ENCODE measurements at regions not wholly inside any gene's neighbourhood (a gene's known extent, or its start where the extent isn't known, plus 50 kb on each side); places are given as distances from the start of the nearest gene placed in this dataset.

- H3K27ac Mint-ChIP-seq, result no peak overlapping the region
- no peaks in the 10 kb centered on the region for H3K36me3 Mint-ChIP-seq (ENCODE audit: low read depth)
- intact Hi-C loops (cut with micrococcal nuclease), result no loop called here
- no peak for DNase-seq
- no peak overlapping the region for H3K4me3 Mint-ChIP-seq
- no peaks in the 10 kb centered on the region for H3K27me3 Mint-ChIP-seq
- H3K9me3 Mint-ChIP-seq, result no peaks in the 10 kb centered on the region
- no peaks in the 10 kb centered on the region for H3K4me1 Mint-ChIP-seq
Observed at GRCh38 chr5:58208674-58209073, 251.2 kb downstream of the PLK2 start.

- no peak overlapping the region for H3K4me3 Mint-ChIP-seq
- H3K4me1 Mint-ChIP-seq, result no peaks in the 10 kb centered on the region
- no peaks in the 10 kb centered on the region for H3K9me3 Mint-ChIP-seq
- intact Hi-C loops (cut with micrococcal nuclease), result no loop called here
- H3K27ac Mint-ChIP-seq, result no peak overlapping the region
- DNase-seq, result no peak
- H3K36me3 Mint-ChIP-seq (ENCODE audit: low read depth), result no peaks in the 10 kb centered on the region
- no peaks in the 10 kb centered on the region for H3K27me3 Mint-ChIP-seq
Observed at GRCh38 chr5:58207076-58207475, 252.8 kb downstream of the PLK2 start.

GRCh38 chr5:58204966-58205365, 254.9 kb downstream of the PLK2 start:
- no peak overlapping the region for H3K27ac Mint-ChIP-seq
- H3K27me3 Mint-ChIP-seq, result no peaks in the 10 kb centered on the region
- H3K4me1 Mint-ChIP-seq, result no peaks in the 10 kb centered on the region
- no peak overlapping the region for H3K4me3 Mint-ChIP-seq
- H3K9me3 Mint-ChIP-seq, result no peaks in the 10 kb centered on the region
- no peaks in the 10 kb centered on the region for H3K36me3 Mint-ChIP-seq (ENCODE audit: low read depth)
- no peak for DNase-seq
- intact Hi-C loops (cut with micrococcal nuclease), result no loop called here

- Mint-ChIP-seq H3K27ac (no peak overlapping the region), H3K27me3 (no peaks in the 10 kb centered on the region), H3K9me3 (no peaks in the 10 kb centered on the region), H3K4me3 (no peak overlapping the region), H3K4me1 (no peaks in the 10 kb centered on the region), H3K36me3 (ENCODE audit: low read depth) (no peaks in the 10 kb centered on the region)
- DNase-seq, result no peak
- intact Hi-C loops (cut with micrococcal nuclease), result no loop called here
Observed at GRCh38 chr5:58202941-58203444, 256.9 kb downstream of the PLK2 start.

- Mint-ChIP-seq H3K27ac (no peak overlapping the region), H3K27me3 (no peaks in the 10 kb centered on the region)
- intact Hi-C loops (cut with micrococcal nuclease), result no loop called here
Observed at GRCh38 chr5:58201922-58202648, 257.8 kb downstream of the PLK2 start.

GRCh38 chr5:58200451-58200850, 259.4 kb downstream of the PLK2 start:
- H3K4me3 Mint-ChIP-seq, result no peak overlapping the region
- intact Hi-C loops (cut with micrococcal nuclease), result no loop called here
- no peak for DNase-seq
- H3K27me3 Mint-ChIP-seq, result no peaks in the 10 kb centered on the region
- no peak overlapping the region for H3K27ac Mint-ChIP-seq
- no peaks in the 10 kb centered on the region for H3K9me3 Mint-ChIP-seq
- no peaks in the 10 kb centered on the region for H3K36me3 Mint-ChIP-seq (ENCODE audit: low read depth)
- no peaks in the 10 kb centered on the region for H3K4me1 Mint-ChIP-seq

More at GRCh38 chr5:58201922-58202648, 257.8 kb downstream of the PLK2 start:
- no peaks in the 10 kb centered on the region for H3K4me1 Mint-ChIP-seq
- no peak for DNase-seq
- no peak overlapping the region for H3K4me3 Mint-ChIP-seq
- H3K9me3 Mint-ChIP-seq, result no peaks in the 10 kb centered on the region
- H3K36me3 Mint-ChIP-seq (ENCODE audit: low read depth), result no peaks in the 10 kb centered on the region

GRCh38 chr5:58199087-58199486, 260.8 kb downstream of the PLK2 start:
- no peaks in the 10 kb centered on the region for H3K36me3 Mint-ChIP-seq (ENCODE audit: low read depth)
- H3K27me3 Mint-ChIP-seq, result no peaks in the 10 kb centered on the region

GRCh38 chr5:58198330-58198729, 261.6 kb downstream of the PLK2 start:
- no peaks in the 10 kb centered on the region for H3K27me3 Mint-ChIP-seq
- H3K27ac Mint-ChIP-seq, result no peak overlapping the region
- no peak for DNase-seq
- intact Hi-C loops (cut with micrococcal nuclease), result no loop called here
- no peaks in the 10 kb centered on the region for H3K9me3 Mint-ChIP-seq
- no peaks in the 10 kb centered on the region for H3K4me1 Mint-ChIP-seq
- no peak overlapping the region for H3K4me3 Mint-ChIP-seq
- H3K36me3 Mint-ChIP-seq (ENCODE audit: low read depth), result no peaks in the 10 kb centered on the region

More at GRCh38 chr5:58199087-58199486, 260.8 kb downstream of the PLK2 start:
- no peaks in the 10 kb centered on the region for H3K9me3 Mint-ChIP-seq
- H3K4me3 Mint-ChIP-seq, result no peak overlapping the region
- H3K27ac Mint-ChIP-seq, result no peak overlapping the region
- no peak for DNase-seq
- no peaks in the 10 kb centered on the region for H3K4me1 Mint-ChIP-seq
- intact Hi-C loops (cut with micrococcal nuclease), result no loop called here

GRCh38 chr5:58197875-58198274, 262.0 kb downstream of the PLK2 start:
- DNase-seq, result no peak
- Mint-ChIP-seq H3K27ac (no peak overlapping the region), H3K27me3 (no peaks in the 10 kb centered on the region), H3K9me3 (no peaks in the 10 kb centered on the region), H3K4me3 (no peak overlapping the region), H3K36me3 (ENCODE audit: low read depth) (no peaks in the 10 kb centered on the region), H3K4me1 (no peaks in the 10 kb centered on the region)
- intact Hi-C loops (cut with micrococcal nuclease), result no loop called here

GRCh38 chr5:58191443-58191842, 268.4 kb downstream of the PLK2 start:
- H3K27me3 Mint-ChIP-seq, result no peaks in the 10 kb centered on the region
- no peaks in the 10 kb centered on the region for H3K9me3 Mint-ChIP-seq
- DNase-seq, result no peak
- H3K27ac Mint-ChIP-seq, result no peak overlapping the region
- H3K36me3 Mint-ChIP-seq (ENCODE audit: low read depth), result no peaks in the 10 kb centered on the region
- H3K4me1 Mint-ChIP-seq, result no peaks in the 10 kb centered on the region
- H3K4me3 Mint-ChIP-seq, result no peak overlapping the region
- intact Hi-C loops (cut with micrococcal nuclease), result no loop called here

GRCh38 chr5:58188262-58188651, 271.6 kb downstream of the PLK2 start:
- H3K4me1 Mint-ChIP-seq, result no peaks in the 10 kb centered on the region
- H3K36me3 Mint-ChIP-seq (ENCODE audit: low read depth), result no peaks in the 10 kb centered on the region
- H3K27ac Mint-ChIP-seq, result no peak overlapping the region
- no peaks in the 10 kb centered on the region for H3K27me3 Mint-ChIP-seq
- no peak overlapping the region for H3K4me3 Mint-ChIP-seq
- intact Hi-C loops (cut with micrococcal nuclease), result no loop called here
- DNase-seq, result no peak
- H3K9me3 Mint-ChIP-seq, result no peaks in the 10 kb centered on the region

- Mint-ChIP-seq H3K4me1 (no peaks in the 10 kb centered on the region), H3K9me3 (no peaks in the 10 kb centered on the region), H3K27me3 (no peaks in the 10 kb centered on the region), H3K36me3 (ENCODE audit: low read depth) (no peaks in the 10 kb centered on the region), H3K4me3 (no peak overlapping the region), H3K27ac (no peak overlapping the region)
- intact Hi-C loops (cut with micrococcal nuclease), result no loop called here
- no peak for DNase-seq
Observed at GRCh38 chr5:58187432-58188261, 272.2 kb downstream of the PLK2 start.

GRCh38 chr5:58185801-58186200, 274.1 kb downstream of the PLK2 start:
- Mint-ChIP-seq H3K27ac (no peak overlapping the region), H3K9me3 (no peaks in the 10 kb centered on the region), H3K4me1 (no peaks in the 10 kb centered on the region), H3K27me3 (no peaks in the 10 kb centered on the region), H3K4me3 (no peak overlapping the region), H3K36me3 (ENCODE audit: low read depth) (no peaks in the 10 kb centered on the region)
- intact Hi-C loops (cut with micrococcal nuclease), result no loop called here
- no peak for DNase-seq

- Mint-ChIP-seq H3K27ac (no peak overlapping the region), H3K9me3 (no peaks in the 10 kb centered on the region), H3K27me3 (no peaks in the 10 kb centered on the region), H3K4me3 (no peak overlapping the region), H3K4me1 (no peaks in the 10 kb centered on the region), H3K36me3 (ENCODE audit: low read depth) (no peaks in the 10 kb centered on the region)
- intact Hi-C loops (cut with micrococcal nuclease), result no loop called here
- no peak for DNase-seq
Observed at GRCh38 chr5:58185397-58185796, 274.5 kb downstream of the PLK2 start.

All from activated CD4-positive, alpha-beta T cell treated with anti-CD3 and anti-CD28 coated beads, Interleukin-2, amount 10 ng/mL, durations not matched to agents 24 days and 14 days (primary cell).